Testis (tissue), 2 donors: ENCODE measurements at regions not wholly inside any gene's neighbourhood (a gene's known extent, or its start where the extent isn't known, plus 50 kb on each side); places are given as distances from the start of the nearest gene placed in this dataset.

ENCODE experiments used
- CTCF ChIP-seq, 3 experiments: fragments of 450-650 bp in 2 of 3; fragments of 200-600 bp in 1 of 3; sonication (generic) in 1 of 3; IDR thresholded peaks; one replicate each; pipeline ENCODE4 v1.5.1; 2016 to 2019; ENCODE audit warnings: antibody characterized with exemption in 3 of 3, mild to moderate bottlenecking in 2 of 3, moderate library complexity in 1 of 3
- POLR2A ChIP-seq: fragments of 450-650 bp; IDR thresholded peaks from one replicate; pipeline ENCODE4 v1.6.1; 2017; ENCODE audit warnings: antibody characterized with exemption, mild to moderate bottlenecking, moderate library complexity

- TF ChIP-seq POLR2A (no peak), CTCF (IDR thresholded peaks at IDR 0.05) (no peak)
These were observed 232.5 kb downstream of the SOX4 start for GRCh38 chr6:21826023-21826422.
